HG03442 (cell line): ENCODE measurements at regions not wholly inside any gene's neighbourhood (a gene's known extent, or its start where the extent isn't known, plus 50 kb on each side); places are given as distances from the start of the nearest gene placed in this dataset.
"Not testable (repeated sequence)": the region's sequence is repeated elsewhere in the genome, so short reads cannot be mapped to it uniquely, and the experiment has no call there.

Source experiments
- ATAC-seq: cut with Tn5 transposase; IDR thresholded peaks from one replicate; pipeline ENCODE4 v1.9.1; 2021; ENCODE audit warnings: mild to moderate bottlenecking, moderate library complexity; ENCODE audit not compliant: unreplicated experiment

DNA sequence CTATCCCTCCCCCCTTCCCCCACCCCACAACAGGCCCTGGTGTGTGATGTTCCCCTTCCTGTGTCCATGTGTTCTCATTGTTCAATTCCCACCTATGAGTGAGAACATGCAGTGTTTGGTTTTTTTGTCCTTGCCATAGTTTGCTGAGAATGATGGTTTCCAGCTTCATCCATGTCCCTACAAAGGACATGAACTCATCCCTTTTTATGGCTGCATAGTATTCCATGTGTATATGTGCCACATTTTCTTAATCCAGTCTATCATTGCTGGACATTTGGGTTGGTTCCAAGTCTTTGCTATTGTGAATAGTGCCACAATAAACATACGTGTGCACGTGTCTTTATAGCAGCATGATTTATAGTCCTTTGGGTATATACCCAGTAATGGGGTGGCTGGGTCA is 52.3 kb upstream of the MAN1A2 start:
- not testable (repeated sequence) for ATAC-seq

DNA sequence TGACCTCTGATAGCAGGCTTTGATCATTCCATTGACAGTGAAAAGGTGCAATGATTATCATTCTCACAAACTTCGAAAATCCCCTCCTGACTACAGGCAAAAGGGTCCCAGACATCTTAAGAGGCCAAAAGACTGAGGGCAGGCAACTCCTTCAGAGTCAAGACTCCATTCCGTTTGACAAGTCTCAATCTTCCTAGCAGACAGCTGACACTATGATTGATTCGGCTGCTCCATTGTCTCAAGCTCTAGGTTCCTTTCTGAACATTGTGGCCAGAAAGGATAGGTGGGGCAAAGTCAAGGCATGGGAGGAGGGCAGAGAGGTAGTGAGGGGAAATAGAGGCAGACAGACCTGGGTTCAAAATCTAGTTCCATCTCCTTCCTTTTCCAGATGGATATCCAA is 53.7 kb upstream of the MAN1A2 start:
- no peak for ATAC-seq

DNA sequence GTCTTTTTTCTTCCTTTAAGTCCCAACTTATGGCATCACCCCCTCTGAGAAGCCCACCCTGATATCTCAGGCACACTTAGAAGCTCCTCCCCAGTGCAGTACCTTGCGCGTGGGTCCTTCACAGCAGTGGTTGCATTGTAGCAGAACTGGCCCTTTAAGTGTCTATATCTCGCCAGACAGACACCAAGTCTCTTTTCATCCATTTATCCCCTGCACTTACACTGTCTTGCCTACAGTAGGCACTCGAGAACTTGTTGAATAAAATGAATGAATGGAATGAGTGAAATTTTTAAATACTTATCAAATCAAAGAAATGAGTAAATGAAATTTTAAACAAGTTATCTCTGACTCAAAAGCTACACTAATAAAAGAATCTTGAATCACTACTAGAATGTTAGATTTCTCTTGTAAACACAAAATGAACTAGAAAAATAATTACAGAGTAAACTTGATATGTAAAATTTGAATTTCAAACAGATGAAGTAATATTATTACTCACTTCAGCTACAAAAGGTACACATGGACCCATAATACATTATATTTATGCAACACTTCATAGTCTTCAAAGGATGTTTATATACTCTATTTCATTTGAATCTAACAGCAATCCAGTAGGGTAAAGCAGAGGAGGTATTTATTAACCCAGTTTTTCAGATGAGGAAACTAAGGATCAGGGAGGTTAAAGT is 54.7 kb upstream of the MAN1A2 start:
- peak; percentile 45 for ATAC-seq

DNA sequence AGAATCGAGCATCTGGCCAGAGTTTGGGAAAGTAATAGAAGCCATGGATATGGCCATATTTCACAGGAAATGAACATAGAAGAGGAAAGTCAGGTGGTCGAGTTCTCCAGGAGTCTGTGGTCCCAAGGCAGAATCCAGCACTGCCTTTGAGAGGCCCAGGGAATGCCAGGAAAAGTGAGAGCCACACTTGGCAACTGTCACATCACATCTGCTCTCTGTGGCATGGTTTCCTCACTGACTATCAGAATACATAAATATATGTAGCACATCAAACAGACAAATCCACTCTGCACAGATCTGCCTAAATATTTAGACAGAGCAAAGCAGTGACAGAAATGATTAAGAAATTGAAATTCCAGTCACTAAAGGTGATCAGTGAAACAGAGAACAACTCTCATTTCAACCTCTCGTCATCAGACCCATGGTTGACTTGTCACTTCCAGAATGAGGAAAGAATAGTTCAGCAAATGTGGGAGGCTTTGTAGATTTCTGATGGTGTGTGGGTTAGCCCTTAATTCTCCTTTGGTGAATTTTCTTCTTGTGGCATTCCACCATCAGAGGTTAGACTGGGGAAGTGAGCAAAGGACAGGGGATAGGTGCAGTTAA is 58.8 kb upstream of the MAN1A2 start:
- no peak for ATAC-seq

GRCh38 chr1:117301901-117302300 is 65.3 kb upstream of the MAN1A2 start:
- no peak for ATAC-seq

GRCh38 chr1:117300183-117300582 is 67.1 kb upstream of the MAN1A2 start:
- ATAC-seq = not testable (repeated sequence)

GRCh38 chr1:117295001-117295400 is 72.2 kb upstream of the MAN1A2 start:
- ATAC-seq = no peak

DNA sequence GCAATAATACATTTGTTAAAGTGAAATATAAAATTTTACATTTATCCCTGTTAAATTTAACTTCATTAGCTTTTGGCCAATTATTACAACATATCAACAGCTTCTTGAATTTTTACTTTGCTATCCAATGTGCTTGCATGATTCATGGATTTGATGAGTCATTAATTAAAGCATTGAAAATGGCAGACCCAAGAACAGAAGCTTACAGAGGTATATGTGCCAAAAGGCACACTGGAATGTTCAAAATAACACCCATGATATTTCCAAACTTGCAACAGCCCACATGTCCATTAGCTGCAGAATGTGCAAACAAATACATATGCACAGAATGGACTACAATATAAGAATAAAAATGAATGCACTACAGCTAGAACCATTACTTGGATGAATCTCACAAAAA is 76.4 kb upstream of the MAN1A2 start:
- no peak for ATAC-seq

DNA sequence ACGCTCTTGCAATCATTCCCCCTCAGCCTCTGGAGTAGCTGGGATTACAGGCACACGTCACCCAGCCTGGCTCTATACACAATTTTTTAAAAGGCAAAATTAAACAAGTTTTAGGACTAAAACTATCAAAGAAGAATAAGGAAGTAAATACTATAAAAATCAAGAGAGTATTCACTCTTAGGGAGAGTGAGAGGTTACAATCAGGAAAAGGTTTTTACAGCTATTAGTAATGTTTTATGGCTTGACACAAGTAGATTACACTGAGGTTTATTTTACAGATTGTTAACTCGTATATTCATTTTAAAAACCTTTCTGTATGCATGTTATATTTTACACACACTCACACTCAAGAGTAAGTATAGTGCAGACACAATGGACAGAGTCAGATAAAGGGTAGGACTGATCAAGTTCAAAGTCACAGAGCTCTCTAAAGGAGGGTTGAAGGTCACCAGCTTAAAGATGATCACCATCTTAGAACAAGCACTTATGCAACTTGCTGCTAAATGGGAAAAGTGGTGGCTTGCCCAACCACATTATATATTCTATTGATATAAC is 77.9 kb upstream of the MAN1A2 start:
- no peak for ATAC-seq

DNA sequence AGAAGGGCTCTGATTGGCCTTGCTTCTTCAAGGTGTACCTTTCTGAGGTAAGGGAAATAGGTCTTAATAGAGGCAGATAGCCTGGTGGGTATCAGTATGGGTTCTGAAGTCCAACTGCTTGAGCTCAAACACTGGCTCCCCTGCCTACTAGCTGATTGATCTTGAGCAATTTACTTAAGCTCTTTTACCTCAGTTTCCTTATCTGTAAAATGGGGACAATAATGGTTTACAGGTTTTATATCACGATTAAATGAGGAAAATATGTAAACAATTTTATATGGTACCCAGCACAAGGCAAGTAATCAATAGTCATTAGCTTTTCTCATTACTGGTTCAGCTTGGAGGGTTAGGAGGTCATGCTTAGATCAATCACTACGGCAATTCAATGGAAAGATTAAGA is 75.8 kb upstream of the VTCN1 start:
- no peak for ATAC-seq

GRCh38 chr1:117286145-117286544 is 75.4 kb upstream of the VTCN1 start:
- ATAC-seq = no peak

GRCh38 chr1:117284399-117285215 is 73.9 kb upstream of the VTCN1 start:
- ATAC-seq = no peak

DNA sequence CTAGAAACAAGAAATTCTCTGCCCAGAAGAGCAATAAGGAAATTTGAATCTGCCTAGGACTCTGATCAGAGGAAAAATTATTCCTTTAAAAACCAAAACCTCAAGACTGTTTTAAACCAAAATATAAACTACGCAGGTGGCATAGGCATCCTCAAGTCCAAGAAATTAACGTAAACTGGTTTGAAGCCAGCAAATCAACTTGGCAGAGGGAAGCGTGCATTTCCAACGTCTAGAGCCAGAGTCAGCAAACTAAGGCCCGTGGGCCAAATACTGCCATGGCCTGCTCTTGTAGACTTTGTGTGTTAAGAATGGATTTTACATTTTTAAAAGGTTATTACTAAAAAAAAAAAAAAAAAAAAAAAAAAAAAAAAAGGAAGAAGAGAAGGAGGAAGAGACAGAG is 67.8 kb upstream of the VTCN1 start:
- no peak for ATAC-seq

DNA sequence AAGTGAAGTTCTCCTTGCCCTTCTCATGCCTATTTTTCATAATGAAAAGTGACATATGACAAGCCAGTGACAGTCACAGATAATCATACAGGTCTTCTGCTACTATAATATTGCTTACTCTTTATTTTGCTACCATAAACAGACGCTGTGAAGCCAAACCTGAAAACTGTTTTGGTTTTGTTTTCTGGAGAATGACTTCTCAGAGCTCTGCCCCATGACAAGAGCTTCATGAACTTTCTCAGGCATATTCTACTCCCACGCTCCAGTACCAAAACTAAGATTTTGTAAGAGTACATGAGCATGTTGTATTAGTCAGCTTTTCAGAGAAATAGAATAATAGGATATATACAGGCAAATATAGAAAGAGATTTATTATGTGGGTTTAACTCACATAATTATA is 64.3 kb upstream of the VTCN1 start:
- peak; percentile 59 for ATAC-seq

GRCh38 chr1:117271959-117272358 is 61.2 kb upstream of the VTCN1 start:
- ATAC-seq = no peak

GRCh38 chr1:117271129-117271528 is 60.4 kb upstream of the VTCN1 start:
- ATAC-seq = no peak

DNA sequence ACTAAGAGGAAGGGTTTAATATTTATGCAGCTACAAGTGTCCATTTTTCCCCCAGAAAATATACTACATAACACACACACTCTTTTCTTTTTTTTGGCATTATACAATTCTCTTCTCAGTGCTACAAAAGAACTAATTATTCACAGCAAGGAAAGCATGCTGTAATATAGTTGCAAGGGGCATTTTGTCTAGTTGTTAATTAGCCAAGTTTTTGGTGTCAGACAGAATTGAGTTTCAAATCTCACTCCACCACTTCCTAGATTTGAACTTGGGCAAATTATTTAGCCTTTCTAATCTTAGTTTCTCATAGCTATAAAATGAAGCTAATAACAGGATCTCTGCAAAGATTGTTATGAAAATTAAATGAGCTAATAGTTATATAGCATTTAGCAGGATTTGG is 60.0 kb upstream of the VTCN1 start:
- ATAC-seq = no peak

- ATAC-seq = no peak
Observed at GRCh38 chr1:117268535-117269455, 58.1 kb upstream of the VTCN1 start.

DNA sequence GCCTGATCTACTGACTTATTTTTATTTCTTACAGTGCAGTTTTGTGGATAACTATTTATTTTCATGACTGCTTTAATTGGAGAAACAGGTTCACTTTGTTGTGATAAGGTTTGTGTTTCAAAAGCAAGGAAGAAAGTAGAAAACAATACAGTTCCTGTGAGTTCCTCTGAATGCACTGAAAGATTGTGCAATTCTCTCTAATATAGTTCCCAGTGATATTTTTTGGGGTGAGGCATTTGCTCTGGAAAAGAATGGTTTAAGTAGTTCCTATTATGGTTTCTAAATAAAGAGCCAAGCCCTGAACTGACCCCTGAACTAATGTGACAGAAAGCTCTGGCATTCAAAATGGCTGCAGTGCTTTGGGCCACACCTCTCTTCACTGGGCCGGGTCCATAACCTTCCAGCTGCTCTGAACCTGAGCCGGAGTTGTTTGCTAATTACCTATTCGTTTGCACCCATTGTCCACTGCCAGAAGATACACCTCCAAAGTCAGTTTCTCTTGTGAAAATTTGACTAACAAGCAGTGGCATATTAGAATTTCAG is 56.6 kb upstream of the VTCN1 start:
- ATAC-seq = no peak

DNA sequence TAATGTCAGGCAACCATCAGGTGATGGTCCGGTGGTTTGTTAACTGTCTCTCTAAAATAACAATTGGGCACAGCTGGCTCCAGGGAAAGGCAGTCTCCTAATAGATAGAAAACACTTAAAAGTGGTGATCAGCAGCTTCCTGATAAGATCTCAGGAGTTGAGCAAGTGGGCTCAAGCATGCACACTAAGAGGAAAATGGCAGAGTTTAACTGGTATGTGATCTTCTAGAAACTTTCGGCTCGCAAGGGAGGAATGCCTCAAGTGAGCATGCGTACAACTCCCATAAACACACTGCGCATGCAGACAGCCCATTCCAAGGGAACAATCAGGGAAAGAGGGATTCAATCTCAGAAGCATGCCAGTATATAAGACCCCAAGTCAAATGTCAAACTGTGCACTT is 52.2 kb upstream of the VTCN1 start:
- no peak for ATAC-seq

DNA sequence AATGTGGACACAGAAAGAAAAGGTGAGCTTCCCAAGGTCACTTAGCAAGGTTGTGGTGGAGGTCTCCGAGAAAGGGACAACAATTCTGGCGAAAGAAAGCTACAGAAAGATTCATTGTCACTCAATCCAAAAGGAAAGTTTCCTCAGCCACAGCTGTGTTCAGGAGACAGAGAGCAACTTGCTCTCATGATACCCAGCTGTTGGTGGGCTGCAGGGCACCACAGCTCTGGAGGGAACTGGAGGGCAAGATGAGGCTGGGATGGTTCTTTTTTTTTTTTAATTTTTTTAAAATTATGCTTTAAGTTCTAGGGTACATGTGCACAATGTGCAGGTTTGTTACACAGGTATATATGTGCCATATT is 50.7 kb upstream of the VTCN1 start:
- ATAC-seq = no peak
